Fibroblast of pulmonary artery (primary cell): ENCODE measurements at regions not wholly inside any gene's neighbourhood (a gene's known extent, or its start where the extent isn't known, plus 50 kb on each side); places are given as distances from the start of the nearest gene placed in this dataset.

Source experiments
- DNase-seq: peaks from one replicate; pipeline ENCODE4 v3.0.0-alpha.2; 2010; ENCODE audit warnings: low read depth
- H3K4me3 ChIP-seq: replicated peaks from 2 replicates; pipeline ENCODE4 v1.5.1; 2011; ENCODE audit warnings: low read depth, mild to moderate bottlenecking, control low read depth, low read length, moderate library complexity
- TF ChIP-seq, protein P1 (sequence below): IDR thresholded peaks from 2 replicates; pipeline ENCODE4 v1.5.1; 2011; ENCODE audit warnings: mild to moderate bottlenecking, control low read depth, low read length, inconsistent platforms; ENCODE audit errors: missing control alignments

GRCh38 chr19:30314805-30315155, 57.4 kb upstream of the ZNF536 start:
- TF ChIP-seq, protein P1, sequence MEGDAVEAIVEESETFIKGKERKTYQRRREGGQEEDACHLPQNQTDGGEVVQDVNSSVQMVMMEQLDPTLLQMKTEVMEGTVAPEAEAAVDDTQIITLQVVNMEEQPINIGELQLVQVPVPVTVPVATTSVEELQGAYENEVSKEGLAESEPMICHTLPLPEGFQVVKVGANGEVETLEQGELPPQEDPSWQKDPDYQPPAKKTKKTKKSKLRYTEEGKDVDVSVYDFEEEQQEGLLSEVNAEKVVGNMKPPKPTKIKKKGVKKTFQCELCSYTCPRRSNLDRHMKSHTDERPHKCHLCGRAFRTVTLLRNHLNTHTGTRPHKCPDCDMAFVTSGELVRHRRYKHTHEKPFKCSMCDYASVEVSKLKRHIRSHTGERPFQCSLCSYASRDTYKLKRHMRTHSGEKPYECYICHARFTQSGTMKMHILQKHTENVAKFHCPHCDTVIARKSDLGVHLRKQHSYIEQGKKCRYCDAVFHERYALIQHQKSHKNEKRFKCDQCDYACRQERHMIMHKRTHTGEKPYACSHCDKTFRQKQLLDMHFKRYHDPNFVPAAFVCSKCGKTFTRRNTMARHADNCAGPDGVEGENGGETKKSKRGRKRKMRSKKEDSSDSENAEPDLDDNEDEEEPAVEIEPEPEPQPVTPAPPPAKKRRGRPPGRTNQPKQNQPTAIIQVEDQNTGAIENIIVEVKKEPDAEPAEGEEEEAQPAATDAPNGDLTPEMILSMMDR = no peak
- no peak for DNase-seq
- H3K4me3 ChIP-seq = no peak overlapping the region

DNA sequence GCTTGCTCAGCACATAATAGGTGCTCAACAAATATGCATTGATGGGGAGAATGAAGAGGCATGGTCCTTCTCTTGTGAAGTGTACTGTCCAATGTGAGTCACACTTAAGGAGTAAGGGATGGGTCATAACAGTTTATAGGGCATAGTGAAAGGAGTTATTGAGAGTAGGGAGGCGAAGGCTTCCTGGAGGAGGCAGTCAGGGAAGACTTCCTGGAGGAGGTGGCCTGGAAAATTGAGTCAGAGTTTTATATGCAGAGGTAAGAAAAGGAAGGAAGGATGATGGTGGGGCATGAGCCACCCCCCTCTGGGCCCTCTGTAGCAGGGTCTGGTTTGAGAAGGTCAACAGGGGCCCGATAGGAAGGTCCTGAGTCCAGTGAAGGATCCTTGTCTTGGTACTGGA, 57.0 kb upstream of the ZNF536 start:
- TF ChIP-seq, protein P1 = no peak
- DNase-seq = no peak
- no peak overlapping the region for H3K4me3 ChIP-seq

DNA sequence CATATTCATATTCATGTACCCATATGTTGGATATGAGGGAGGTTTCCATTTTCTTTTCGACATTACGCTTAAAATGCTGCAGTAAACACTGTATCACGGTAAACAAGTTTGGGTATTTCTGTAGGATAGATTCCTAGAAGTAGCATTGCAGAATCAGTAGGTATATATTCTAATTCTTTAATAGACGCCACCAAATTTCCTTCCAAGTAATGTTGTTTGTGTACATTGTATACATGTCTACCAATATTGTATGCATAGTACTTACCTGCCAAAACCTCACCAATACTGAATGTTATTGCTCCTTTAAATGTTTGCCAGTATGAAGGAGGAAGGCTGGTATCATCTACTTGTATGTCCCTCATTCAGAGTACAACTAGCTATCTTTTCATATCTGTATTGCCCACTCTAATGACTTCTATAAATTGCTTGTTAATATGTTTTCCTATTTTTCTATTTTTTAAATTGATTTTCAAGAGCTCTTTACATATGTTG, 56.1 kb upstream of the ZNF536 start:
- no peak for DNase-seq
- H3K4me3 ChIP-seq = no peak overlapping the region
- TF ChIP-seq, protein P1 = no peak

GRCh38 chr19:30316560-30317106, 55.6 kb upstream of the ZNF536 start:
- TF ChIP-seq, protein P1 = no peak
- H3K4me3 ChIP-seq = no peak overlapping the region
- DNase-seq = no peak

- no peak for DNase-seq
- TF ChIP-seq, protein P1 = no peak
- H3K4me3 ChIP-seq = no peak overlapping the region
Observed at GRCh38 chr19:30317403-30317802, 54.8 kb upstream of the ZNF536 start.

- DNase-seq = no peak
- TF ChIP-seq, protein P1 = no peak
- no peak overlapping the region for H3K4me3 ChIP-seq
Observed at GRCh38 chr19:30318261-30318660, 53.9 kb upstream of the ZNF536 start.

GRCh38 chr19:30318936-30319335, 53.2 kb upstream of the ZNF536 start:
- H3K4me3 ChIP-seq = no peak overlapping the region
- TF ChIP-seq, protein P1 = no peak
- no peak for DNase-seq
